Activated CD8-positive, alpha-beta T cell treated with anti-CD3 and anti-CD28 coated beads for 36 hours (primary cell): ENCODE measurements at regions not wholly inside any gene's neighbourhood (a gene's known extent, or its start where the extent isn't known, plus 50 kb on each side); places are given as distances from the start of the nearest gene placed in this dataset.

Experiments
- ATAC-seq: fragments of 200-7000 bp; cut with Tn5 transposase; one replicate; pipeline ENCODE4 v1.10.0; 2021; ENCODE audit warnings: mild to moderate bottlenecking, moderate library complexity
- CTCF ChIA-PET: fragments of 350-600 bp; sonication (Branson Sonifier 250); formaldehyde crosslinking; loops from one replicate; lab custom pipeline; 2021; ENCODE audit warnings: antibody characterized with exemption; lab: Charles Lee
- POLR2A ChIA-PET: fragments of 350-600 bp; sonication (Branson Sonifier 250); formaldehyde crosslinking; loops from one replicate; lab custom pipeline; 2021; ENCODE audit warnings: antibody characterized with exemption; lab: Charles Lee
- DNase-seq: peaks from one replicate; pipeline ENCODE4 v3.0.0-alpha.2; 2020
- H3K27ac Mint-ChIP-seq: one replicate; pipeline ENCODE4 v1.8.0; 2021; ENCODE audit warnings: mild to moderate bottlenecking, mixed read lengths
- H3K27me3 Mint-ChIP-seq: one replicate; pipeline ENCODE4 v1.8.0; 2021; ENCODE audit warnings: mixed read lengths
- H3K36me3 Mint-ChIP-seq: one replicate; pipeline ENCODE4 v1.8.0; 2021; ENCODE audit warnings: low read depth, mixed read lengths
- H3K4me1 Mint-ChIP-seq: one replicate; pipeline ENCODE4 v1.8.0; 2021; ENCODE audit warnings: low read depth, mixed read lengths
- H3K4me3 Mint-ChIP-seq: one replicate; pipeline ENCODE4 v1.8.0; 2021; ENCODE audit warnings: mild to moderate bottlenecking, moderate library complexity, mixed read lengths
- H3K9me3 Mint-ChIP-seq: one replicate; pipeline ENCODE4 v1.8.0; 2021; ENCODE audit warnings: mixed read lengths
- CTCF ChIP-seq: fragments of 200-600 bp; IDR thresholded peaks from one replicate; pipeline ENCODE4 v1.8.0; 2022; ENCODE audit warnings: antibody characterized with exemption, mild to moderate bottlenecking
- intact Hi-C: fragments of 100-400 bp; cut with micrococcal nuclease; formaldehyde crosslinking; loops from one replicate; pipeline ENCODE4 v1.10.0; 2022

GRCh38 chr2:123864416-123864815 is 160.7 kb upstream of the CNTNAP5 start:
- ChIA-PET CTCF (no interaction called here), POLR2A (no interaction called here)
- Mint-ChIP-seq H3K4me1 (no peaks in the 10 kb centered on the region), H3K27me3 (no peaks in the 10 kb centered on the region), H3K4me3 (no peak overlapping the region), H3K9me3 (peaks cover 9% of the 10 kb centered on the region), H3K27ac (no peak overlapping the region), H3K36me3 (no peaks in the 10 kb centered on the region)
- intact Hi-C loops = no loop called here
- no peak for TF ChIP-seq CTCF
- DNase-seq (no peak), ATAC-seq (no peak)

- H3K27me3 Mint-ChIP-seq = no peaks in the 10 kb centered on the region
- TF ChIP-seq CTCF = no peak
- H3K9me3 Mint-ChIP-seq = peaks cover 6% of the 10 kb centered on the region
- ChIA-PET CTCF (no interaction called here), POLR2A (interaction anchor here (0.6 kb wide), 1 partner anchor 144 kb away, joined by 3 read pairs; no protein-coding TSS in a partner anchor)
- no peak overlapping the region for H3K4me3 Mint-ChIP-seq
- no peak for DNase-seq
- ATAC-seq = no peak
- intact Hi-C loops = no loop called here
- no peak overlapping the region for H3K27ac Mint-ChIP-seq
- H3K36me3 Mint-ChIP-seq = no peaks in the 10 kb centered on the region
- H3K4me1 Mint-ChIP-seq = no peaks in the 10 kb centered on the region
These were observed 154.7 kb upstream of the CNTNAP5 start for GRCh38 chr2:123870206-123870880.

DNA sequence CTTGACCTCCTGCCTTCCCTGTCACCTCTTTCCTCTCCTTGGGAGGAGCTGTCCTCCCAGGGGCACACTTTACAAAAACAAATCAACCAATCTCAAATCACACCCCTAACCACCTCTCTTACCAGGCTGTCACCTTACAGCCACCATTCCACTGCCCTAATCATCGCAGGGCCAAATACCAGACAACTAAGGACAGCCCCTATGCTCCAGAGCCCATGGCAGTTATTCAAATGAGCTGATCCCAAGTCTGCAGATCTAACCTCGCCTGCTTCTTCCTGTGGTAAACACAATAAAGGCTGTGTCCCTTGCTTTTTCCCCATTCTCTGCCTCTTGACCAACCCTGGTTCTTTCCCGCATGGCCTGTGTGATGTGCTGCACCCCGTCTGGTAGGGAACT is 154.2 kb upstream of the CNTNAP5 start:
- H3K9me3 Mint-ChIP-seq = peaks cover 6% of the 10 kb centered on the region
- H3K4me1 Mint-ChIP-seq = no peaks in the 10 kb centered on the region
- ATAC-seq (no peak), DNase-seq (no peak)
- no peak overlapping the region for H3K27ac Mint-ChIP-seq
- POLR2A ChIA-PET = no interaction called here
- no peak for TF ChIP-seq CTCF
- H3K4me3 Mint-ChIP-seq = no peak overlapping the region
- CTCF ChIA-PET = no interaction called here
- no peaks in the 10 kb centered on the region for H3K36me3 Mint-ChIP-seq
- no peaks in the 10 kb centered on the region for H3K27me3 Mint-ChIP-seq
- intact Hi-C loops = no loop called here

DNA sequence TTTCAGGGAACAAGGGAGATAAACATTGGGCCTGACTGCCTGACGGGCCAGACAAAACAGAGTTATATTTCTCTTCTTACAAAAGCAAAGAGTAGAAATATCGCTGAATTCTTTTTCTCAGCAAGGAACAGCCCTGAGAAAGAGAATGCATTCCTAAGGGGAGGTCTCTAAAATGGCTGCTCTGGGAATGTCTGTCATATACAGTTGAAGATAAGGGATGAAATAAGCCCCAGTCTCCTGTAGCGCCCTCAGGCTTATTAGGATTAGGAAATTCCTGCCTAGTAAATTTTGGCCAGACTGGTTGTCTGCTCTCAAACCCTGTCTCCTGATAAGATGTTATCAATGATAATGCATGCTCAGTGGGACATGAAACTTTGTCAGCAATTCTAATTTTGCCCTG is 134.9 kb upstream of the CNTNAP5 start:
- no peaks in the 10 kb centered on the region for H3K4me1 Mint-ChIP-seq
- intact Hi-C loops = no loop called here

More for the DNA sequence above, 134.9 kb upstream of the CNTNAP5 start:
- Mint-ChIP-seq H3K36me3 (no peaks in the 10 kb centered on the region), H3K4me3 (no peak overlapping the region), H3K27me3 (no peaks in the 10 kb centered on the region), H3K27ac (no peak overlapping the region), H3K9me3 (peaks cover 24% of the 10 kb centered on the region)
- TF ChIP-seq CTCF = no peak
- DNase-seq = no peak
- POLR2A ChIA-PET = no interaction called here
- no peak for ATAC-seq
- CTCF ChIA-PET = no interaction called here
